ENCODE measurements at regions not wholly inside any gene's neighbourhood (a gene's known extent, or its start where the extent isn't known, plus 50 kb on each side); places are given as distances from the start of the nearest gene placed in this dataset.

DNA sequence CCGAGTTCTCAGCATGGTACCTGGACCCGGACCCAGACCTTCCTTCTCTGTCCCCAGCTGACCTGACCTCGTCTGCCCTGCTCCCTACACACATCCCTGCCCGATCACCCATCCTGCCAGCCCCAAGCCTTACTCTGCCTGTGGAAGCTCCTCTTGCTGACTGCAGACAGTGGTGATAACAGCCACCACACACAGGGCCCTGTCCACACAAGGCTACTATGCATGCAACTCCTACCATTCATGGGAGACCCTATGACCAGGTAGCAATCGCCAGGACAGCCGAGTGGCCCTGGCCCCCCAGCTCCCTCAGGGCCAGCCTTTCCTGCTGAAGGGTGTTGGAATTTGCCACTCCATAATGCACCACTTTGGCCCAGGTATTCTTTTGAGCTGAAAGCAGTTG is 233.6 kb downstream of the BRD1 start:
- TF ChIP-seq EZH2phosphoT487 (IDR thresholded peaks at IDR 0.05; ENCODE audit: insufficient read depth, low read depth) (no peak), EZH2 (IDR thresholded peaks at IDR 0.05; ENCODE audit: insufficient read depth, poor library complexity, severe bottlenecking) (no peak)
